H1 (cell line): ENCODE measurements at regions not wholly inside any gene's neighbourhood (a gene's known extent, or its start where the extent isn't known, plus 50 kb on each side); places are given as distances from the start of the nearest gene placed in this dataset.

Source experiments
- CTCF ChIA-PET: fragments of 300-600 bp; sonication (Branson Sonifier 250); formaldehyde crosslinking; loops from one replicate; lab custom pipeline; 2021; ENCODE audit not compliant: partially characterized antibody; lab: Charles Lee
- POLR2A ChIA-PET: fragments of 300-600 bp; sonication (Branson Sonifier 250); formaldehyde crosslinking; loops from one replicate; lab custom pipeline; 2021; ENCODE audit warnings: inconsistent platforms; ENCODE audit not compliant: partially characterized antibody; lab: Charles Lee
- DNase-seq, 2 experiments: peaks; one replicate each; pipeline versions ENCODE4 v3.0.0 to v3.0.0-alpha.2; 2010 to 2022; ENCODE audit warnings: low spot score in 2 of 2, low read depth in 1 of 2, mixed read lengths in 1 of 2
- FAIRE-seq: peaks from 2 replicates; lab custom pipeline; 2011; peaks lifted over from hg19 to GRCh38; lab: Jason Lieb, UNC
- H2AFZ ChIP-seq: 2 replicates; pipeline ENCODE4 v1.8.1; 2012; ENCODE audit warnings: low read length, inconsistent platforms
- H2AK5ac ChIP-seq: 2 replicates; pipeline ENCODE4 v1.6.1; 2013; ENCODE audit warnings: low read depth, low read length
- H2BK120ac ChIP-seq: replicated peaks from 2 replicates; pipeline ENCODE3; 2013; ENCODE audit warnings: low read depth, low read length, inconsistent platforms
- H2BK12ac ChIP-seq: 2 replicates; pipeline ENCODE4 v1.6.1; 2013; ENCODE audit warnings: low read depth, low read length
- H2BK15ac ChIP-seq: 2 replicates; pipeline ENCODE4 v1.6.1; 2013; ENCODE audit warnings: low read length
- H2BK20ac ChIP-seq: 2 replicates; pipeline ENCODE4 v1.6.1; 2013; ENCODE audit warnings: low read length
- H2BK5ac ChIP-seq: 2 replicates; pipeline ENCODE4 v1.6.1; 2013; ENCODE audit warnings: low read depth, low read length
- H3K14ac ChIP-seq: 2 replicates; pipeline ENCODE4 v1.6.1; 2013; ENCODE audit warnings: inconsistent platforms; ENCODE audit not compliant: insufficient read length
- H3K18ac ChIP-seq: 2 replicates; pipeline ENCODE4 v1.6.1; 2013; ENCODE audit warnings: low read length; ENCODE audit errors: extremely low read depth
- H3K23ac ChIP-seq: 2 replicates; pipeline ENCODE4 v1.6.1; 2013; ENCODE audit warnings: inconsistent platforms; ENCODE audit not compliant: insufficient read length
- H3K23me2 ChIP-seq: 2 replicates; pipeline ENCODE4 v1.6.1; 2013; ENCODE audit warnings: low read depth, low read length
- H3K27ac ChIP-seq: 2 replicates; pipeline ENCODE4 v1.6.1; 2011; ENCODE audit warnings: low read depth, low read length, inconsistent platforms
- H3K27me3 ChIP-seq, 4 experiments: replicated peaks in 1 of 4; 1 replicate in 1 of 4; 2 replicates in 3 of 4; pipeline versions ENCODE4 v1.6.1 to v1.8.1; 2011 to 2013; ENCODE audit warnings: low read length in 3 of 4, mild to moderate bottlenecking in 3 of 4, inconsistent platforms in 2 of 4, mixed read lengths in 2 of 4, moderate library complexity in 1 of 4; ENCODE audit not compliant: control insufficient read depth in 3 of 4, insufficient read depth in 3 of 4; ENCODE audit errors: extremely low read depth in 1 of 4
- H3K36me3 ChIP-seq, 4 experiments: 2 replicates each; pipeline versions ENCODE4 v1.6.1 to v1.8.1; 2011 to 2013; ENCODE audit warnings: mild to moderate bottlenecking in 4 of 4, low read length in 3 of 4, moderate library complexity in 2 of 4, control low read depth in 1 of 4, inconsistent platforms in 1 of 4; ENCODE audit not compliant: insufficient read depth in 4 of 4, control insufficient read depth in 2 of 4
- H3K4ac ChIP-seq: replicated peaks from 2 replicates; pipeline ENCODE3; 2013; ENCODE audit warnings: low read length, low read depth, mixed read lengths, inconsistent platforms; ENCODE audit not compliant: insufficient read length
- H3K4me1 ChIP-seq, 4 experiments: replicated peaks in 1 of 4; 1 replicate in 1 of 4; 2 replicates in 3 of 4; pipeline versions ENCODE4 v1.6.1 to v1.8.1; 2011 to 2013; ENCODE audit warnings: low read length in 3 of 4, inconsistent platforms in 2 of 4, mixed read lengths in 1 of 4; ENCODE audit not compliant: insufficient read depth in 4 of 4, control insufficient read depth in 3 of 4
- H3K4me2 ChIP-seq, 2 experiments: 2 replicates each; pipeline versions ENCODE4 v1.6.1 to v1.8.1; 2011 to 2013; ENCODE audit warnings: low read depth in 2 of 2, low read length in 2 of 2, control low read depth in 1 of 2, inconsistent platforms in 1 of 2, mild to moderate bottlenecking in 1 of 2; ENCODE audit not compliant: insufficient read depth in 1 of 2
- H3K4me3 ChIP-seq, 4 experiments: fragments of 200-600, 300-600 bp in 1 of 4; sonication (generic), shearing (Covaris generic), sonication (Bioruptor Twin) in 1 of 4; 2 replicates each; pipeline versions ENCODE4 v1.5.1 to v1.8.1; 2011 to 2016; ENCODE audit warnings: low read length in 4 of 4, low read depth in 3 of 4, control low read depth in 2 of 4, inconsistent platforms in 2 of 4, mild to moderate bottlenecking in 2 of 4, mixed read lengths in 1 of 4, moderate library complexity in 1 of 4; ENCODE audit not compliant: insufficient read depth in 2 of 4; ENCODE audit errors: extremely low read depth in 1 of 4
- H3K56ac ChIP-seq: replicated peaks from 2 replicates; pipeline ENCODE3; 2013; ENCODE audit warnings: low read depth, mild to moderate bottlenecking, mixed read lengths, low read length, inconsistent platforms; ENCODE audit not compliant: insufficient read length
- H3K79me1 ChIP-seq: 2 replicates; pipeline ENCODE4 v1.6.1; 2013; ENCODE audit warnings: low read depth, low read length, control low read depth
- H3K79me2 ChIP-seq, 2 experiments: 2 replicates each; pipeline versions ENCODE4 v1.6.1 to v1.8.1; 2012 to 2013; ENCODE audit warnings: low read length in 2 of 2, mild to moderate bottlenecking in 2 of 2, inconsistent platforms in 1 of 2; ENCODE audit not compliant: insufficient read depth in 2 of 2, control insufficient read depth in 1 of 2
- H3K9ac ChIP-seq, 4 experiments: replicated peaks in 1 of 4; 1 replicate in 1 of 4; 2 replicates in 3 of 4; pipeline versions ENCODE4 v1.6.1 to v1.8.1; 2011 to 2013; ENCODE audit warnings: low read depth in 3 of 4, low read length in 3 of 4, control low read depth in 2 of 4, mild to moderate bottlenecking in 2 of 4, moderate library complexity in 2 of 4, inconsistent platforms in 1 of 4; ENCODE audit errors: extremely low read depth in 1 of 4
- H3K9me3 ChIP-seq, 2 experiments: 2 replicates each; pipeline versions ENCODE4 v1.6.1 to v1.8.1; 2012 to 2013; ENCODE audit warnings: mild to moderate bottlenecking in 2 of 2, moderate library complexity in 2 of 2, control low read depth in 1 of 2, inconsistent platforms in 1 of 2, low read depth in 1 of 2, low read length in 1 of 2, mixed read lengths in 1 of 2; ENCODE audit not compliant: insufficient read depth in 2 of 2
- H4K20me1 ChIP-seq, 2 experiments: replicated peaks in 1 of 2; 2 replicates each; pipeline versions ENCODE3 to v1.8.1; 2011 to 2013; ENCODE audit warnings: inconsistent platforms in 2 of 2, low read length in 2 of 2, mild to moderate bottlenecking in 1 of 2; ENCODE audit not compliant: insufficient read depth in 2 of 2, control insufficient read depth in 1 of 2
- H4K5ac ChIP-seq: 2 replicates; pipeline ENCODE4 v1.6.1; 2013; ENCODE audit warnings: low read length, low read depth, mixed read lengths, inconsistent platforms; ENCODE audit not compliant: insufficient read length
- H4K8ac ChIP-seq: 2 replicates; pipeline ENCODE4 v1.8.0; 2013; ENCODE audit warnings: mild to moderate bottlenecking, moderate library complexity, low read length, inconsistent platforms; ENCODE audit not compliant: insufficient read depth; ENCODE audit errors: extremely low read depth
- H4K91ac ChIP-seq: replicated peaks from 2 replicates; pipeline ENCODE3; 2013; ENCODE audit warnings: low read length, mixed read lengths, inconsistent platforms; ENCODE audit not compliant: insufficient read length
- ASH2L ChIP-seq: fragments of 200-600, 300-600 bp; sonication (generic); IDR thresholded peaks from one replicate; pipeline ENCODE4 v1.7.1; 2017; ENCODE audit warnings: low read length
- CBX5 ChIP-seq: fragments of 300-800, 300-1000 bp; sonication (generic); IDR thresholded peaks from 2 replicates; pipeline ENCODE4 v1.7.1; 2016; ENCODE audit warnings: antibody characterized with exemption, low read length, low read depth
- CBX8 ChIP-seq: fragments of 300-800, 300-1000 bp; sonication (generic); IDR thresholded peaks from 2 replicates; pipeline ENCODE4 v1.7.1; 2016; ENCODE audit warnings: low read depth, low read length, borderline replicate concordance
- EGR1 ChIP-seq: IDR thresholded peaks from 2 replicates; pipeline ENCODE4 v1.6.1; 2011; ENCODE audit warnings: low read depth, low read length, borderline replicate concordance
- EP300 ChIP-seq, 2 experiments: IDR thresholded peaks; 1 replicate in 1 of 2; 2 replicates in 1 of 2; pipeline ENCODE4 v1.6.1; 2011 to 2012; ENCODE audit warnings: low read depth in 2 of 2, low read length in 2 of 2, mild to moderate bottlenecking in 2 of 2, borderline replicate concordance in 1 of 2, inconsistent platforms in 1 of 2, moderate library complexity in 1 of 2
- MAFK ChIP-seq: IDR thresholded peaks from 2 replicates; pipeline ENCODE4 v1.6.1; 2012; ENCODE audit warnings: low read depth, mild to moderate bottlenecking, improper control_type of control experiment, low read length
- POLR2AphosphoS5 ChIP-seq: IDR thresholded peaks from 2 replicates; pipeline ENCODE4 v1.6.1; 2011; ENCODE audit warnings: low read depth, low read length
- RBBP5 ChIP-seq: IDR thresholded peaks from 2 replicates; pipeline ENCODE4 v1.7.1; 2012; ENCODE audit warnings: low read depth, mild to moderate bottlenecking, inconsistent platforms, low read length, moderate library complexity, borderline replicate concordance
- RFX5 ChIP-seq: IDR thresholded peaks from 2 replicates; pipeline ENCODE4 v1.6.1; 2011; ENCODE audit warnings: low read depth, low read length, improper control_type of control experiment, borderline replicate concordance
- SP1 ChIP-seq: IDR thresholded peaks from 2 replicates; pipeline ENCODE4 v1.6.1; 2011; ENCODE audit warnings: low read depth, low read length
- SP2 ChIP-seq: IDR thresholded peaks from 2 replicates; pipeline ENCODE4 v1.6.1; 2012; ENCODE audit warnings: mild to moderate bottlenecking, low read length, inconsistent platforms
- SUZ12 ChIP-seq: fragments of 200-600 bp; sonication (generic); IDR thresholded peaks from 2 replicates; pipeline ENCODE4 v1.6.1; 2012; ENCODE audit warnings: mild to moderate bottlenecking, inconsistent platforms, low read length, moderate library complexity, mixed read lengths
- TAF7 ChIP-seq: optimal IDR thresholded peaks from 2 replicates; pipeline ENCODE3; 2011; ENCODE audit warnings: low read depth, mild to moderate bottlenecking, inconsistent platforms, low read length, moderate library complexity, borderline replicate concordance
- TBP ChIP-seq: IDR thresholded peaks from 2 replicates; pipeline ENCODE4 v1.6.1; 2011; ENCODE audit warnings: low read depth, low read length, improper control_type of control experiment
- TEAD4 ChIP-seq: IDR thresholded peaks from 2 replicates; pipeline ENCODE4 v1.6.1; 2012; ENCODE audit warnings: low read depth, low read length, inconsistent platforms, mixed read lengths
- WGBS, 2 experiments: shearing (Covaris generic) in 1 of 2; methylation state at CpG; one replicate each; pipeline versions ENCODE4 v1.1.6 to v1.1.7; 2013 to 2015; ENCODE audit warnings: low lambda C conversion rate in 2 of 2, mixed read lengths in 2 of 2, inconsistent platforms in 1 of 2, low coverage in 1 of 2, missing lambda C conversion rate in 1 of 2; ENCODE audit not compliant: insufficient replicate concordance in 2 of 2, insufficient coverage in 1 of 2, insufficient read length in 1 of 2; ENCODE audit errors: extremely low coverage in 1 of 2, missing lambda C conversion rate in 1 of 2; 5-methylcytosine and 5-hydroxymethylcytosine counted together
- TF ChIP-seq, protein P1 (sequence below): IDR thresholded peaks from 2 replicates; pipeline ENCODE4 v1.6.1; 2012; ENCODE audit warnings: inconsistent platforms

- CTCF ChIA-PET = interaction anchor here (0.6 kb wide), 1 partner anchor 289 kb away, joined by 3 read pairs; no protein-coding TSS in a partner anchor
- FAIRE-seq (no peak), DNase-seq (no peak)
- POLR2A ChIA-PET = interaction anchor here (0.9 to 1.3 kb wide), 3 partner anchors 11 to 51 kb away, joined by 3 read pairs; no protein-coding TSS in a partner anchor
- Histone ChIP-seq H3K36me3 (no peaks in the 10 kb centered on the region), H3K27ac (no peak overlapping the region), H3K9ac (no peak overlapping the region), H4K8ac (no peak overlapping the region), H2BK5ac (no peak overlapping the region), H4K91ac (no peak overlapping the region), H3K27me3 (no peaks in the 10 kb centered on the region), H3K79me1 (no peaks in the 10 kb centered on the region), H2AK5ac (no peak overlapping the region), H3K4me2 (no peak overlapping the region), H2BK15ac (no peak overlapping the region), H3K14ac (no peak overlapping the region), H2AFZ (no peak overlapping the region), H2BK20ac (no peak overlapping the region), H3K23me2 (no peaks in the 10 kb centered on the region), H3K56ac (no peak overlapping the region), H3K4me1 (no peaks in the 10 kb centered on the region), H3K23ac (no peak overlapping the region), H3K18ac (no peak overlapping the region), H3K9me3 (peaks cover 2% of the 10 kb centered on the region in 2 experiments; a peak in 1 of 4 replicates), H3K79me2 (no peaks in the 10 kb centered on the region), H3K4me3 (no peak overlapping the region), H2BK12ac (no peak overlapping the region), H4K20me1 (no peaks in the 10 kb centered on the region), H4K5ac (no peak overlapping the region), H2BK120ac (no peak overlapping the region), H3K4ac (no peak overlapping the region)
- WGBS, 2 experiments = 84% methylated on average over 3 of the region's 3 CpGs; no CpG with 5 or more reads in 1 of the 2 experiments
- no peak for TF ChIP-seq RFX5
- no peak for TF ChIP-seq TBP
- no peak for TF ChIP-seq TEAD4
- TF ChIP-seq EGR1 = no peak
- TF ChIP-seq TAF7 = no peak
- TF ChIP-seq EP300 (IDR thresholded peaks at IDR 0.05; ENCODE audit: borderline replicate concordance in 1 of 2, low read depth in 2 of 2, low read length in 2 of 2) = no peak
- no peak for TF ChIP-seq ASH2L
- no peak for TF ChIP-seq RBBP5
- no peak for TF ChIP-seq CBX8
- TF ChIP-seq SUZ12 = no peak
- no peak for TF ChIP-seq MAFK
- TF ChIP-seq SP1 = no peak
- TF ChIP-seq, protein P1, sequence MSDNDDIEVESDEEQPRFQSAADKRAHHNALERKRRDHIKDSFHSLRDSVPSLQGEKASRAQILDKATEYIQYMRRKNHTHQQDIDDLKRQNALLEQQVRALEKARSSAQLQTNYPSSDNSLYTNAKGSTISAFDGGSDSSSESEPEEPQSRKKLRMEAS = no peak
- TF ChIP-seq SP2 = no peak
- TF ChIP-seq POLR2AphosphoS5 = no peak
- TF ChIP-seq CBX5 = no peak
Measured at GRCh38 chr9:3575821-3576220, 50.0 kb upstream of the RFX3 start.
